Stimulated activated CD8-positive, alpha-beta memory T cell treated with anti-CD3 and anti-CD28 coated beads, Interleukin-7, amount 100 ng/mL, for 4 hours (primary cell): ENCODE measurements at regions not wholly inside any gene's neighbourhood (a gene's known extent, or its start where the extent isn't known, plus 50 kb on each side); places are given as distances from the start of the nearest gene placed in this dataset.

Experiments used
- DNase-seq, 2 donors: peaks; one replicate each; pipeline ENCODE4 v3.0.0-alpha.2; 2020; ENCODE audit warnings: low read depth in 2 of 2

GRCh38 chr3:6571448-6571847, 289.5 kb upstream of the GRM7 start:
- no peak for DNase-seq

- no peak for DNase-seq
Measured at GRCh38 chr3:6577584-6577983, 283.3 kb upstream of the GRM7 start.

GRCh38 chr3:6578526-6578925, 282.4 kb upstream of the GRM7 start:
- no peak for DNase-seq

GRCh38 chr3:6580808-6581207, 280.1 kb upstream of the GRM7 start:
- no peak for DNase-seq

GRCh38 chr3:6585360-6585759, 275.6 kb upstream of the GRM7 start:
- no peak for DNase-seq

GRCh38 chr3:6600237-6600636, 260.7 kb upstream of the GRM7 start:
- DNase-seq = no peak

- DNase-seq = no peak
Measured at GRCh38 chr3:6601374-6601773, 259.5 kb upstream of the GRM7 start.

- DNase-seq = no peak
Measured at GRCh38 chr3:6602329-6602728, 258.6 kb upstream of the GRM7 start.

- DNase-seq = no peak
Measured at GRCh38 chr3:6605227-6605626, 255.7 kb upstream of the GRM7 start.

- no peak for DNase-seq
Measured at GRCh38 chr3:6608843-6609242, 252.1 kb upstream of the GRM7 start.

- DNase-seq = no peak
Measured at GRCh38 chr3:6612034-6612616, 248.8 kb upstream of the GRM7 start.

- no peak for DNase-seq
Measured at GRCh38 chr3:6622260-6622659, 238.7 kb upstream of the GRM7 start.

GRCh38 chr3:6622712-6623111, 238.2 kb upstream of the GRM7 start:
- DNase-seq = no peak

GRCh38 chr3:6631376-6631775, 229.5 kb upstream of the GRM7 start:
- no peak for DNase-seq

- no peak for DNase-seq
Measured at GRCh38 chr3:6640907-6641306, 220.0 kb upstream of the GRM7 start.

- no peak for DNase-seq
Measured at GRCh38 chr3:6644070-6644929, 216.6 kb upstream of the GRM7 start.

- no peak for DNase-seq
Measured at GRCh38 chr3:6654670-6655069, 206.2 kb upstream of the GRM7 start.

- DNase-seq = no peak
Measured at GRCh38 chr3:6655275-6655674, 205.6 kb upstream of the GRM7 start.

GRCh38 chr3:6657591-6657990, 203.3 kb upstream of the GRM7 start:
- no peak for DNase-seq

GRCh38 chr3:6667354-6667753, 193.6 kb upstream of the GRM7 start:
- DNase-seq = no peak

GRCh38 chr3:6671363-6671762, 189.6 kb upstream of the GRM7 start:
- no peak for DNase-seq

- no peak for DNase-seq
Measured at GRCh38 chr3:6679510-6679909, 181.4 kb upstream of the GRM7 start.

- DNase-seq = no peak
Measured at GRCh38 chr3:6680119-6680806, 180.7 kb upstream of the GRM7 start.
